ENCODE measurements at regions not wholly inside any gene's neighbourhood (a gene's known extent, or its start where the extent isn't known, plus 50 kb on each side); places are given as distances from the start of the nearest gene placed in this dataset.

DNA sequence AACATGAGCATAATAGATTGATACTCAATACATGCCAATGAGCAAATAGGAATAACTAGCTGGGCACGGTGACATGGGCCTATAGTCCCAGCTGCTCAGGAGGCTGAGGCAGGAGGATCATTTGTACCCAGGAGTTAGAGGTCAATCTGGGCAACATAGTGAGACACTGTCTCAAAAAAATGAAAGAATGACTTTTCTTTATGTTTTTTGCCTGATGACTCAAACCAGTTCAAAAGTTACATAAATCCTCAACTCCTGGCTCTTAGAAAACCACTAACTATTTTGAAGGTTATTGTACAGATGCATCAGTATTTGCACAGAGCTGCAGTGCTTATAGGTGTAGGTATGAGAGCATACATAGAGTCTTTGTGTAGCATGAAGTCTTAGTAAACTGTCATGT lies 219.2 kb upstream of the RGS6 start:
- H4K20me1 ChIP-seq (ENCODE audit: insufficient read depth) = no peaks in the 10 kb centered on the region
- no peak overlapping the region for H3K4me2 ChIP-seq
- no peaks in the 10 kb centered on the region for H3K79me2 ChIP-seq (ENCODE audit: insufficient read depth, low read depth)
- no peaks in the 10 kb centered on the region for H3K36me3 ChIP-seq (ENCODE audit: insufficient read depth)
- no peak overlapping the region for H3K9ac ChIP-seq
- H3K27ac ChIP-seq = no peak overlapping the region
- H3K27me3 ChIP-seq (ENCODE audit: insufficient read depth, low read depth) = no peaks in the 10 kb centered on the region
- H3K4me3 ChIP-seq (IDR thresholded peaks at IDR 0.05; ENCODE audit: insufficient read depth, low read depth, low read length) = no peak overlapping the region
- no peak overlapping the region for H2AFZ ChIP-seq (ENCODE audit: low read depth)
- no peaks in the 10 kb centered on the region for H3K4me1 ChIP-seq (ENCODE audit: low read depth, poor library complexity, severe bottlenecking)
- TF ChIP-seq CTCF (conservative IDR thresholded peaks at IDR 0.05; ENCODE audit: low read depth, low read length) = no peak

DNA sequence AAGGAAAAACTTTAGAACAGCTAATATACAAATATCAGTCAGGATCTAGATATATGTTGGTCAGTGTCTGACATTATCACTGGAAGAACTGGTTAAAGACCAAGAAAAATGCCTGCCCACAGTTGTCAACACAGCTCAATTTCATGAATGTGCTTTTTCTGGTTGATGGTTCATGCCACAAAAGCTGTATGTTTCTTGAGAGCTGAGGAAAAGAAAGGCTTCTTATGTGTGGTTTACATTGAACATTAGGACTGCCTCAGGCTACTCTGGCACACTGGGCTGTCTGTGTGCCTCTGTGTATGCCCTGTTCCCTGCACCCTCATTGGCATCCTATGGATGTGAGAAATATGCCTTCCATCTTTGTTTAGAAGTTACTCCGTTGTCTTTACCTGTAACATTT lies 218.8 kb upstream of the RGS6 start:
- H3K4me2 ChIP-seq = no peak overlapping the region
- TF ChIP-seq CTCF (conservative IDR thresholded peaks at IDR 0.05; ENCODE audit: low read depth, low read length) = no peak
- no peaks in the 10 kb centered on the region for H3K36me3 ChIP-seq (ENCODE audit: insufficient read depth)
- no peaks in the 10 kb centered on the region for H3K79me2 ChIP-seq (ENCODE audit: insufficient read depth, low read depth)
- H3K9ac ChIP-seq = no peak overlapping the region
- H4K20me1 ChIP-seq (ENCODE audit: insufficient read depth) = no peaks in the 10 kb centered on the region
- H3K27ac ChIP-seq = no peak overlapping the region
- H2AFZ ChIP-seq (ENCODE audit: low read depth) = no peak overlapping the region
- no peaks in the 10 kb centered on the region for H3K27me3 ChIP-seq (ENCODE audit: insufficient read depth, low read depth)
- no peak overlapping the region for H3K4me3 ChIP-seq (IDR thresholded peaks at IDR 0.05; ENCODE audit: insufficient read depth, low read depth, low read length)
- H3K4me1 ChIP-seq (ENCODE audit: low read depth, poor library complexity, severe bottlenecking) = no peaks in the 10 kb centered on the region

DNA sequence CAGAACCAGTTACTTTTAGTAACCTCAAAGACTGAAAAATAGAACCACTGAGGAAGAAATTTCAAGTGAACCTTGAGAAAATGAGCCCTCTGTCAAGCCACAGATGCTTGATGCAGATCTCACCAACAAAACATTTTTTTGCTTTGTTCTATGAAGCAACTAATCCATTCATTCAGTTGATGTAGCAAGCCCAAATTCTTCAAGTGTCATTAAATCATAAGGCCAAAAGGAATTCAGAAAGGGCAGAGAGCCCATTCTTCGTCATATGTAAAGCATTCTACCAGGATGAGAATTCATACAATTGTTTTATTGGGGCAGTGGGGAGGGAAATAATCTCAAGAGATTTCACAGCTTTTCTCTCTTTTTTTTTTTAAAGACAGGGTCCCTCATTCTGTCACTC lies 218.0 kb upstream of the RGS6 start:
- Histone ChIP-seq H4K20me1 (ENCODE audit: insufficient read depth) (no peaks in the 10 kb centered on the region), H2AFZ (ENCODE audit: low read depth) (no peak overlapping the region), H3K9ac (no peak overlapping the region), H3K4me1 (ENCODE audit: low read depth, poor library complexity, severe bottlenecking) (no peaks in the 10 kb centered on the region), H3K27ac (no peak overlapping the region), H3K27me3 (ENCODE audit: insufficient read depth, low read depth) (no peaks in the 10 kb centered on the region), H3K36me3 (ENCODE audit: insufficient read depth) (no peaks in the 10 kb centered on the region), H3K4me2 (no peak overlapping the region), H3K4me3 (IDR thresholded peaks at IDR 0.05; ENCODE audit: insufficient read depth, low read depth, low read length) (no peak overlapping the region), H3K79me2 (ENCODE audit: insufficient read depth, low read depth) (no peaks in the 10 kb centered on the region)
- TF ChIP-seq CTCF (conservative IDR thresholded peaks at IDR 0.05; ENCODE audit: low read depth, low read length) = no peak

GRCh38 chr14:71716041-71716772 lies 216.0 kb upstream of the RGS6 start:
- Histone ChIP-seq H3K4me2 (no peak overlapping the region), H2AFZ (ENCODE audit: low read depth) (no peak overlapping the region), H3K9ac (no peak overlapping the region), H3K4me3 (IDR thresholded peaks at IDR 0.05; ENCODE audit: insufficient read depth, low read depth, low read length) (no peak overlapping the region), H4K20me1 (ENCODE audit: insufficient read depth) (no peaks in the 10 kb centered on the region), H3K79me2 (ENCODE audit: insufficient read depth, low read depth) (no peaks in the 10 kb centered on the region), H3K36me3 (ENCODE audit: insufficient read depth) (no peaks in the 10 kb centered on the region), H3K27ac (no peak overlapping the region), H3K27me3 (ENCODE audit: insufficient read depth, low read depth) (no peaks in the 10 kb centered on the region), H3K4me1 (ENCODE audit: low read depth, poor library complexity, severe bottlenecking) (no peaks in the 10 kb centered on the region)
- no peak for TF ChIP-seq CTCF (conservative IDR thresholded peaks at IDR 0.05; ENCODE audit: low read depth, low read length)
